ENCODE measurements at regions not wholly inside any gene's neighbourhood (a gene's known extent, or its start where the extent isn't known, plus 50 kb on each side); places are given as distances from the start of the nearest gene placed in this dataset.

DNA sequence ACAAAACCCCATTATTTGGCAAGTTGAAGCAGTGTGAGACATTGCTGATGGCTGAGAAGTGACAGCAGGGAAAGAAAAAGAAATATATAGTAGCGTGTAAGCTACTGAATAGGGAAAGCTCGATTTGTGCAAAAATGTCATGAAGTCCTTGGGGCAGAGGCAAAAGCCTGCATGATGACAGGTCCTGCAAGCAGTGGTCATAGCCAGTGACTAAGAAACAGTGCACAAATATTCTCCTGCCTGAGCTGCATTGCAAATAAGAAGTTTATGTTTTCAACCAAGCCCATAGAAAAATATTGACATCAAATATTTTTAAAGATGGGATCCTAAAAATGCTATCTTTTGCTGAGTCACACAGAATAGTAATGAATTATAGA, 270.0 kb downstream of the SLITRK6 start:
- TF ChIP-seq CTCF (IDR thresholded peaks at IDR 0.05; ENCODE audit: low read depth, low read length, poor library complexity, severe bottlenecking): no peak
- no peak for TF ChIP-seq EZH2phosphoT487 (IDR thresholded peaks at IDR 0.05; ENCODE audit: borderline replicate concordance, low read length)

Data from DOHH2 (cell line).